ENCODE measurements at regions not wholly inside any gene's neighbourhood (a gene's known extent, or its start where the extent isn't known, plus 50 kb on each side); places are given as distances from the start of the nearest gene placed in this dataset.

DNA sequence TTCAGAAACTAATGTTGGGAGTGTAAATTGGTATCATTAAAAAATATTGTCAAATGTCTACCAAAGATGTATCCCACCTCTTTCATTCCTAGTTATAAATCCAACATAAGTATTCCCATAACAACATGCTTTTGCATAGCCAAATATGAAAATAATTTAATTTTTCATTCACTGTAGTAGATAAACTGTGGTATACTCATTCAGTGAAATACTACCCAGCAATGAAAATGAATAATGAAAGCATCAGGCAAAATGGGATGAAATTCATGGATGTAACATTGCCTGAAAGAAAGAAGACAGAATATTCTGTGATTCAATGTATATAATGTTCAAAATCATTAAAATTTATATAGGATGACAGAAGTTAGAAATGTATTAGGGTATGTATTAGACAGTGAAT is 629.0 kb upstream of the MBL2 start:
- TF ChIP-seq CTCF (IDR thresholded peaks at IDR 0.05; ENCODE audit: low read length), result no peak
- no peak for TF ChIP-seq EZH2 (IDR thresholded peaks at IDR 0.05; ENCODE audit: borderline replicate concordance, low read length)

All from OCI-LY1 (cell line).